Caco-2 (cell line): ENCODE measurements at regions not wholly inside any gene's neighbourhood (a gene's known extent, or its start where the extent isn't known, plus 50 kb on each side); places are given as distances from the start of the nearest gene placed in this dataset.

ENCODE experiments used
- BruUV-seq: library from RNA; stranded (reverse); fragments of 400-500 nt; replicated peaks from 2 replicates; lab custom pipeline; 2021; lab: Mats Ljungman, UMichigan
- CTCF ChIA-PET: fragments of 300-600 bp; sonication (Branson Sonifier 250); formaldehyde crosslinking; loops from one replicate; lab custom pipeline; 2022; ENCODE audit warnings: antibody characterized with exemption; lab: Charles Lee
- POLR2A ChIA-PET: fragments of 300-600 bp; sonication (Branson Sonifier 250); formaldehyde crosslinking; loops from one replicate; lab custom pipeline; 2022; ENCODE audit warnings: antibody characterized with exemption; lab: Charles Lee
- DNase-seq, 2 experiments: peaks; one replicate each; pipeline versions ENCODE4 v3.0.0 to v3.0.0-alpha.2; 2020 to 2022
- H3K27me3 ChIP-seq: replicated peaks from 2 replicates; pipeline ENCODE4 v1.6.0; 2011; ENCODE audit warnings: low read length; ENCODE audit not compliant: control insufficient read depth, insufficient read depth
- H3K36me3 ChIP-seq: 2 replicates; pipeline ENCODE4 v1.5.1; 2011; ENCODE audit warnings: low read length; ENCODE audit not compliant: control insufficient read depth, insufficient read depth
- H3K4me1 ChIP-seq: fragments of 250-450 bp; sonication (Bioruptor Pico); 2 replicates; pipeline ENCODE4 v1.5.1; 2020; ENCODE audit warnings: mild to moderate bottlenecking
- H3K4me3 ChIP-seq: 2 replicates; pipeline ENCODE4 v1.5.1; 2011; ENCODE audit warnings: low read depth, mild to moderate bottlenecking, control low read depth, low read length
- H3K9me3 ChIP-seq: fragments of 250-450 bp; sonication (Bioruptor Pico); 2 replicates; pipeline ENCODE4 v1.5.1; 2020; ENCODE audit warnings: mild to moderate bottlenecking, moderate library complexity
- H3K27ac Mint-ChIP-seq: one replicate; pipeline ENCODE4 v1.8.0; 2022; ENCODE audit warnings: mixed read lengths; ENCODE audit not compliant: unreplicated experiment
- H3K27me3 Mint-ChIP-seq: one replicate; pipeline ENCODE4 v1.8.0; 2022; ENCODE audit warnings: mixed read lengths; ENCODE audit not compliant: insufficient read depth, unreplicated experiment
- H3K36me3 Mint-ChIP-seq: one replicate; pipeline ENCODE4 v1.8.0; 2022; ENCODE audit warnings: mild to moderate bottlenecking, mixed read lengths; ENCODE audit not compliant: insufficient read depth, unreplicated experiment
- H3K4me1 Mint-ChIP-seq: one replicate; pipeline ENCODE4 v1.8.0; 2022; ENCODE audit warnings: low read depth, mixed read lengths; ENCODE audit not compliant: unreplicated experiment
- H3K4me3 Mint-ChIP-seq: one replicate; pipeline ENCODE4 v1.8.0; 2022; ENCODE audit warnings: mild to moderate bottlenecking, moderate library complexity, mixed read lengths; ENCODE audit not compliant: unreplicated experiment
- H3K9me3 Mint-ChIP-seq: one replicate; pipeline ENCODE4 v1.8.0; 2022; ENCODE audit warnings: mixed read lengths; ENCODE audit not compliant: unreplicated experiment
- intact Hi-C: fragments of 100-400 bp; cut with micrococcal nuclease; formaldehyde crosslinking; loops from one replicate; pipeline ENCODE4 v1.10.0; 2022; ENCODE audit not compliant: unreplicated experiment
- TF ChIP-seq, protein P1 (sequence below), 2 experiments: fragments of 200-600 bp in 1 of 2; IDR thresholded peaks; 1 replicate in 1 of 2; 2 replicates in 1 of 2; pipeline versions ENCODE4 v1.5.1 to v1.8.0; 2011 to 2022; ENCODE audit warnings: antibody characterized with exemption in 1 of 2, control low read depth in 1 of 2, inconsistent platforms in 1 of 2, low read depth in 1 of 2, low read length in 1 of 2, mild to moderate bottlenecking in 1 of 2, moderate library complexity in 1 of 2; ENCODE audit not compliant: insufficient read depth in 1 of 2, severe bottlenecking in 1 of 2, unreplicated experiment in 1 of 2

GRCh38 chr18:73147590-73147989 is 279.8 kb upstream of the NETO1 start:
- Mint-ChIP-seq H3K4me3 (no peak overlapping the region), H3K27me3 (no peaks in the 10 kb centered on the region), H3K27ac (no peak overlapping the region), H3K4me1 (no peaks in the 10 kb centered on the region), H3K36me3 (no peaks in the 10 kb centered on the region), H3K9me3 (no peaks in the 10 kb centered on the region)
- Histone ChIP-seq H3K9me3 (no peaks in the 10 kb centered on the region), H3K36me3 (no peaks in the 10 kb centered on the region), H3K27me3 (no peaks in the 10 kb centered on the region), H3K4me3 (no peak overlapping the region), H3K4me1 (no peaks in the 10 kb centered on the region)
- intact Hi-C loops = no loop called here
- ChIA-PET CTCF (no interaction called here), POLR2A (no interaction called here)
- DNase-seq = no peak
- no TSS peak for BruUV-seq
- TF ChIP-seq, protein P1, sequence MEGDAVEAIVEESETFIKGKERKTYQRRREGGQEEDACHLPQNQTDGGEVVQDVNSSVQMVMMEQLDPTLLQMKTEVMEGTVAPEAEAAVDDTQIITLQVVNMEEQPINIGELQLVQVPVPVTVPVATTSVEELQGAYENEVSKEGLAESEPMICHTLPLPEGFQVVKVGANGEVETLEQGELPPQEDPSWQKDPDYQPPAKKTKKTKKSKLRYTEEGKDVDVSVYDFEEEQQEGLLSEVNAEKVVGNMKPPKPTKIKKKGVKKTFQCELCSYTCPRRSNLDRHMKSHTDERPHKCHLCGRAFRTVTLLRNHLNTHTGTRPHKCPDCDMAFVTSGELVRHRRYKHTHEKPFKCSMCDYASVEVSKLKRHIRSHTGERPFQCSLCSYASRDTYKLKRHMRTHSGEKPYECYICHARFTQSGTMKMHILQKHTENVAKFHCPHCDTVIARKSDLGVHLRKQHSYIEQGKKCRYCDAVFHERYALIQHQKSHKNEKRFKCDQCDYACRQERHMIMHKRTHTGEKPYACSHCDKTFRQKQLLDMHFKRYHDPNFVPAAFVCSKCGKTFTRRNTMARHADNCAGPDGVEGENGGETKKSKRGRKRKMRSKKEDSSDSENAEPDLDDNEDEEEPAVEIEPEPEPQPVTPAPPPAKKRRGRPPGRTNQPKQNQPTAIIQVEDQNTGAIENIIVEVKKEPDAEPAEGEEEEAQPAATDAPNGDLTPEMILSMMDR (IDR thresholded peaks at IDR 0.05; ENCODE audit: insufficient read depth in 1 of 2, low read depth in 1 of 2, low read length in 1 of 2, severe bottlenecking in 1 of 2, unreplicated experiment in 1 of 2) = no peak

DNA sequence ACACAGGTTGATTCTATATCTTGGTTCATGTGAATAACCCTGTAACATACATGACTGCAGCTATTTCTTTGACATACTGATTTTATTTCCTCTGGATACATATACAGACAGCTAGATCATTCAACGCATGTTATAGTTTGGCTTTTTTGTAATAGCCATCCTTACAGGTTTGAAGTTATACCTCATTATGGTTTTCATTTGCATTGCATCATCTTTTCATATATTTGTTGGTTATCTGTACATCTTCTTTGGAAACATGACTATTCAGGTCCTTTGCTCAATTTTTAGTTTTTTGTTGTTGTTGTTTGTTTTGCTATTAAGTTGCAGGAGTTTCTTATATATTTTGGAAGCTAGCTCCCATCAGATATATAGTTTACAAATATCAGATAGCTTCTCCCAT is 276.2 kb upstream of the NETO1 start:
- Mint-ChIP-seq H3K36me3 (no peaks in the 10 kb centered on the region), H3K27me3 (no peaks in the 10 kb centered on the region), H3K9me3 (no peaks in the 10 kb centered on the region), H3K4me1 (no peaks in the 10 kb centered on the region), H3K27ac (no peak overlapping the region), H3K4me3 (no peak overlapping the region)
- POLR2A ChIA-PET = no interaction called here
- H3K36me3 ChIP-seq = no peaks in the 10 kb centered on the region
- intact Hi-C loops = no loop called here
- TF ChIP-seq, protein P1 (IDR thresholded peaks at IDR 0.05; ENCODE audit: insufficient read depth in 1 of 2, low read depth in 1 of 2, low read length in 1 of 2, severe bottlenecking in 1 of 2, unreplicated experiment in 1 of 2) = no peak
- H3K4me1 ChIP-seq = no peaks in the 10 kb centered on the region
- CTCF ChIA-PET = no interaction called here
- DNase-seq = no peak
- BruUV-seq = no TSS peak
- H3K9me3 ChIP-seq = no peaks in the 10 kb centered on the region
- H3K27me3 ChIP-seq = no peaks in the 10 kb centered on the region
- no peak overlapping the region for H3K4me3 ChIP-seq

DNA sequence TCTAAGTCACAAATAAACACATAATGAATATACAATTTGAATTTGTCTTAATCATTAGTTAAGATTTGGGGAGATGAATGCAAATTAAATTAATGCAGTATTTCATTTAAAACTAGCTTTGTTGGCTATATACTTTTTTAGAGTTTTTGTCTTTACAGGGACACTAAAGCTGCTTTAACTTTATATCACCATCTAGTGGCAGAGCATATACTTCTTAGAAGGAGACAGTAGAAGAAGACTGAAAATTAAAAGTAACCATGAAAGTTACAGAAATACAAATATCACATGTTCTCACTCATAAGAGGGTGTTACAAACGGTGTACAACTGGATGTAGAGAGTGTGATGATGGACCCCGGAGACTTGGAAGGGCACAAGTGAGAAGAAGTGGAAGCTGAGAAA is 268.3 kb upstream of the NETO1 start:
- H3K4me1 ChIP-seq = no peaks in the 10 kb centered on the region
- no peaks in the 10 kb centered on the region for H3K36me3 ChIP-seq
- Mint-ChIP-seq H3K27me3 (peaks cover 2% of the 10 kb centered on the region), H3K4me3 (no peak overlapping the region), H3K4me1 (no peaks in the 10 kb centered on the region), H3K36me3 (no peaks in the 10 kb centered on the region), H3K27ac (no peak overlapping the region), H3K9me3 (no peaks in the 10 kb centered on the region)
- BruUV-seq = no TSS peak
- DNase-seq = no peak
- intact Hi-C loops = loop anchor here (1.0 to 5.0 kb wide), 2 partner anchors 374 to 434 kb away; no protein-coding TSS in a partner anchor
- ChIA-PET CTCF (no interaction called here), POLR2A (no interaction called here)
- H3K4me3 ChIP-seq = no peak overlapping the region
- no peaks in the 10 kb centered on the region for H3K27me3 ChIP-seq
- no peaks in the 10 kb centered on the region for H3K9me3 ChIP-seq
- TF ChIP-seq, protein P1 (IDR thresholded peaks at IDR 0.05; ENCODE audit: insufficient read depth in 1 of 2, low read depth in 1 of 2, low read length in 1 of 2, severe bottlenecking in 1 of 2, unreplicated experiment in 1 of 2) = no peak
